WTC11 (cell line): ENCODE measurements at regions not wholly inside any gene's neighbourhood (a gene's known extent, or its start where the extent isn't known, plus 50 kb on each side); places are given as distances from the start of the nearest gene placed in this dataset.

ENCODE experiments used
- ATAC-seq: fragments of 200-7000 bp; cut with Tn5 transposase; 2 replicates; pipeline ENCODE4 v1.10.0; 2021; ENCODE audit warnings: mild to moderate bottlenecking, moderate library complexity
- CTCF ChIA-PET: fragments of 300-600 bp; sonication (Branson Sonifier 250); formaldehyde crosslinking; loops from one replicate; lab custom pipeline; 2021; ENCODE audit warnings: antibody characterized with exemption; lab: Charles Lee
- POLR2A ChIA-PET: fragments of 350-600 bp; sonication (Branson Sonifier 250); formaldehyde crosslinking; loops from one replicate; lab custom pipeline; 2021; ENCODE audit warnings: antibody characterized with exemption; lab: Charles Lee
- DNase-seq: peaks from one replicate; pipeline ENCODE4 v3.0.0; 2021; ENCODE audit warnings: low spot score
- H3K27ac Mint-ChIP-seq: 2 replicates; pipeline ENCODE4 v1.8.0; 2021; ENCODE audit warnings: mixed read lengths
- H3K27me3 Mint-ChIP-seq: 2 replicates; pipeline ENCODE4 v1.8.0; 2021; ENCODE audit warnings: low read depth, mild to moderate bottlenecking, moderate library complexity, mixed read lengths
- H3K36me3 Mint-ChIP-seq: 2 replicates; pipeline ENCODE4 v1.8.0; 2021; ENCODE audit warnings: mixed read lengths
- H3K4me1 Mint-ChIP-seq: 2 replicates; pipeline ENCODE4 v1.8.0; 2022; ENCODE audit warnings: mixed read lengths
- H3K4me3 Mint-ChIP-seq: 2 replicates; pipeline ENCODE4 v1.8.0; 2021; ENCODE audit warnings: mild to moderate bottlenecking, moderate library complexity, mixed read lengths
- H3K9me3 Mint-ChIP-seq: 2 replicates; pipeline ENCODE4 v1.8.0; 2021; ENCODE audit warnings: mixed read lengths
- ATF1 ChIP-seq: sonication (generic); formaldehyde crosslinking; IDR thresholded peaks from 2 replicates; pipeline ENCODE4 v1.8.1; 2023; ENCODE audit warnings: mild to moderate bottlenecking, moderate library complexity, missing genetic modification reagents
- JAZF1 ChIP-seq: fragments of 250-450 bp; sonication (Bioruptor Pico); IDR thresholded peaks from 2 replicates; pipeline ENCODE4 v1.9.0; 2021; ENCODE audit warnings: moderate library complexity, mild to moderate bottlenecking, inconsistent platforms
- KAT7 ChIP-seq: sonication (generic); formaldehyde crosslinking; IDR thresholded peaks from 2 replicates; pipeline ENCODE4 v1.8.1; 2023; ENCODE audit warnings: missing genetic modification reagents, mild to moderate bottlenecking, borderline replicate concordance
- TP53 ChIP-seq: sonication (generic); formaldehyde crosslinking; IDR thresholded peaks from 2 replicates; pipeline ENCODE4 v1.8.1; 2023; ENCODE audit warnings: mild to moderate bottlenecking, missing genetic modification reagents
- ZNF219 ChIP-seq: sonication (generic); formaldehyde crosslinking; IDR thresholded peaks from 2 replicates; pipeline ENCODE4 v1.8.0; 2023; ENCODE audit warnings: missing genetic modification reagents, mild to moderate bottlenecking, borderline replicate concordance
- TF ChIP-seq, protein P1 (sequence below): sonication (generic); formaldehyde crosslinking; IDR thresholded peaks from 2 replicates; pipeline ENCODE4 v1.8.1; 2022; ENCODE audit warnings: mild to moderate bottlenecking, missing genetic modification reagents, moderate library complexity, borderline replicate concordance
- TF ChIP-seq, protein P2 (sequence below): sonication (generic); formaldehyde crosslinking; IDR thresholded peaks from 2 replicates; pipeline ENCODE4 v1.8.0; 2022; ENCODE audit warnings: mild to moderate bottlenecking, missing genetic modification reagents
- TF ChIP-seq, protein P3 (sequence below): sonication (generic); formaldehyde crosslinking; IDR thresholded peaks from 2 replicates; pipeline ENCODE4 v1.8.0; 2022; ENCODE audit warnings: missing genetic modification reagents
- TF ChIP-seq, protein P4 (sequence below): sonication (generic); formaldehyde crosslinking; IDR thresholded peaks from 2 replicates; pipeline ENCODE4 v1.8.1; 2023; ENCODE audit warnings: mild to moderate bottlenecking, missing genetic modification reagents
- TF ChIP-seq, protein P5 (sequence below): fragments of 250-450 bp; sonication (Bioruptor Pico); IDR thresholded peaks from 2 replicates; pipeline ENCODE4 v1.9.0; 2021; ENCODE audit warnings: mild to moderate bottlenecking, borderline replicate concordance
- TF ChIP-seq, protein P6 (sequence below): fragments of 250-450 bp; sonication (Bioruptor Pico); IDR thresholded peaks from 2 replicates; pipeline ENCODE4 v2.1.2; 2022; ENCODE audit warnings: mild to moderate bottlenecking, moderate library complexity

DNA sequence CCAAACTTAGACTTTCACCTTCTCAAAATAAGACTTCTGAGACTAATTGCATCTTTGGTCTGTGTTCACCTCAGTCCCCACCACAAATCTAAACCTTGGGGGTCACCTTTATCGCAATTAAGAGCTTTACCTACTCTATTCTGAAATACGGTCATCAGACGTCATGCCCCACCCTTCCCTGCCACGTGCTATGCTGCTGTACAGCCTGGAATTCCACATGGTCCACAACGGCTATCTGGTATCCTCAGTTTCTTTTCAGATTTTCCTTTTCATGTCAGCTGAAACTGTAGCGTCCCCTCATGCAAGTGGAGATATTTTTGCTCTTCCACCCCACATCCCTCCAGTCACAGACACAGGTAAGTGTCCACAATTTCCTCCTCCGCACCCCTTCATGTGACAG, 511.1 kb downstream of the DIRAS2 start:
- CTCF ChIA-PET: interaction anchor here (0.6 to 1.5 kb wide), 2 partner anchors 11 to 539 kb away, joined by 3 read pairs; no protein-coding TSS in a partner anchor
- POLR2A ChIA-PET: no interaction called here
- H3K27ac Mint-ChIP-seq: no peak overlapping the region
- H3K9me3 Mint-ChIP-seq: peaks cover 8% of the 10 kb centered on the region
- H3K4me3 Mint-ChIP-seq: no peak overlapping the region
- H3K4me1 Mint-ChIP-seq: no peaks in the 10 kb centered on the region
- H3K27me3 Mint-ChIP-seq: no peaks in the 10 kb centered on the region
- TF ChIP-seq TP53 (CRISPR knock-in tag) (no peak), KAT7 (CRISPR knock-in tag) (no peak), ATF1 (CRISPR knock-in tag) (no peak), JAZF1 (CRISPR knock-in tag) (no peak), ZNF219 (CRISPR knock-in tag) (no peak)
- TF ChIP-seq, protein P1, sequence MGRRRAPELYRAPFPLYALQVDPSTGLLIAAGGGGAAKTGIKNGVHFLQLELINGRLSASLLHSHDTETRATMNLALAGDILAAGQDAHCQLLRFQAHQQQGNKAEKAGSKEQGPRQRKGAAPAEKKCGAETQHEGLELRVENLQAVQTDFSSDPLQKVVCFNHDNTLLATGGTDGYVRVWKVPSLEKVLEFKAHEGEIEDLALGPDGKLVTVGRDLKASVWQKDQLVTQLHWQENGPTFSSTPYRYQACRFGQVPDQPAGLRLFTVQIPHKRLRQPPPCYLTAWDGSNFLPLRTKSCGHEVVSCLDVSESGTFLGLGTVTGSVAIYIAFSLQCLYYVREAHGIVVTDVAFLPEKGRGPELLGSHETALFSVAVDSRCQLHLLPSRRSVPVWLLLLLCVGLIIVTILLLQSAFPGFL (CRISPR knock-in tag): no peak
- TF ChIP-seq, protein P2, sequence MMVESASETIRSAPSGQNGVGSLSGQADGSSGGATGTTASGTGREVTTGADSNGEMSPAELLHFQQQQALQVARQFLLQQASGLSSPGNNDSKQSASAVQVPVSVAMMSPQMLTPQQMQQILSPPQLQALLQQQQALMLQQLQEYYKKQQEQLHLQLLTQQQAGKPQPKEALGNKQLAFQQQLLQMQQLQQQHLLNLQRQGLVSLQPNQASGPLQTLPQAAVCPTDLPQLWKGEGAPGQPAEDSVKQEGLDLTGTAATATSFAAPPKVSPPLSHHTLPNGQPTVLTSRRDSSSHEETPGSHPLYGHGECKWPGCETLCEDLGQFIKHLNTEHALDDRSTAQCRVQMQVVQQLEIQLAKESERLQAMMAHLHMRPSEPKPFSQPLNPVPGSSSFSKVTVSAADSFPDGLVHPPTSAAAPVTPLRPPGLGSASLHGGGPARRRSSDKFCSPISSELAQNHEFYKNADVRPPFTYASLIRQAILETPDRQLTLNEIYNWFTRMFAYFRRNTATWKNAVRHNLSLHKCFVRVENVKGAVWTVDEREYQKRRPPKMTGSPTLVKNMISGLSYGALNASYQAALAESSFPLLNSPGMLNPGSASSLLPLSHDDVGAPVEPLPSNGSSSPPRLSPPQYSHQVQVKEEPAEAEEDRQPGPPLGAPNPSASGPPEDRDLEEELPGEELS (CRISPR knock-in tag): no peak
- TF ChIP-seq, protein P3, sequence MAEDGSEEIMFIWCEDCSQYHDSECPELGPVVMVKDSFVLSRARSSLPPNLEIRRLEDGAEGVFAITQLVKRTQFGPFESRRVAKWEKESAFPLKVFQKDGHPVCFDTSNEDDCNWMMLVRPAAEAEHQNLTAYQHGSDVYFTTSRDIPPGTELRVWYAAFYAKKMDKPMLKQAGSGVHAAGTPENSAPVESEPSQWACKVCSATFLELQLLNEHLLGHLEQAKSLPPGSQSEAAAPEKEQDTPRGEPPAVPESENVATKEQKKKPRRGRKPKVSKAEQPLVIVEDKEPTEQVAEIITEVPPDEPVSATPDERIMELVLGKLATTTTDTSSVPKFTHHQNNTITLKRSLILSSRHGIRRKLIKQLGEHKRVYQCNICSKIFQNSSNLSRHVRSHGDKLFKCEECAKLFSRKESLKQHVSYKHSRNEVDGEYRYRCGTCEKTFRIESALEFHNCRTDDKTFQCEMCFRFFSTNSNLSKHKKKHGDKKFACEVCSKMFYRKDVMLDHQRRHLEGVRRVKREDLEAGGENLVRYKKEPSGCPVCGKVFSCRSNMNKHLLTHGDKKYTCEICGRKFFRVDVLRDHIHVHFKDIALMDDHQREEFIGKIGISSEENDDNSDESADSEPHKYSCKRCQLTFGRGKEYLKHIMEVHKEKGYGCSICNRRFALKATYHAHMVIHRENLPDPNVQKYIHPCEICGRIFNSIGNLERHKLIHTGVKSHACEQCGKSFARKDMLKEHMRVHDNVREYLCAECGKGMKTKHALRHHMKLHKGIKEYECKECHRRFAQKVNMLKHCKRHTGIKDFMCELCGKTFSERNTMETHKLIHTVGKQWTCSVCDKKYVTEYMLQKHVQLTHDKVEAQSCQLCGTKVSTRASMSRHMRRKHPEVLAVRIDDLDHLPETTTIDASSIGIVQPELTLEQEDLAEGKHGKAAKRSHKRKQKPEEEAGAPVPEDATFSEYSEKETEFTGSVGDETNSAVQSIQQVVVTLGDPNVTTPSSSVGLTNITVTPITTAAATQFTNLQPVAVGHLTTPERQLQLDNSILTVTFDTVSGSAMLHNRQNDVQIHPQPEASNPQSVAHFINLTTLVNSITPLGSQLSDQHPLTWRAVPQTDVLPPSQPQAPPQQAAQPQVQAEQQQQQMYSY: no peak
- TF ChIP-seq, protein P4, sequence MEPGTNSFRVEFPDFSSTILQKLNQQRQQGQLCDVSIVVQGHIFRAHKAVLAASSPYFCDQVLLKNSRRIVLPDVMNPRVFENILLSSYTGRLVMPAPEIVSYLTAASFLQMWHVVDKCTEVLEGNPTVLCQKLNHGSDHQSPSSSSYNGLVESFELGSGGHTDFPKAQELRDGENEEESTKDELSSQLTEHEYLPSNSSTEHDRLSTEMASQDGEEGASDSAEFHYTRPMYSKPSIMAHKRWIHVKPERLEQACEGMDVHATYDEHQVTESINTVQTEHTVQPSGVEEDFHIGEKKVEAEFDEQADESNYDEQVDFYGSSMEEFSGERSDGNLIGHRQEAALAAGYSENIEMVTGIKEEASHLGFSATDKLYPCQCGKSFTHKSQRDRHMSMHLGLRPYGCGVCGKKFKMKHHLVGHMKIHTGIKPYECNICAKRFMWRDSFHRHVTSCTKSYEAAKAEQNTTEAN (CRISPR knock-in tag): no peak
- TF ChIP-seq, protein P5, sequence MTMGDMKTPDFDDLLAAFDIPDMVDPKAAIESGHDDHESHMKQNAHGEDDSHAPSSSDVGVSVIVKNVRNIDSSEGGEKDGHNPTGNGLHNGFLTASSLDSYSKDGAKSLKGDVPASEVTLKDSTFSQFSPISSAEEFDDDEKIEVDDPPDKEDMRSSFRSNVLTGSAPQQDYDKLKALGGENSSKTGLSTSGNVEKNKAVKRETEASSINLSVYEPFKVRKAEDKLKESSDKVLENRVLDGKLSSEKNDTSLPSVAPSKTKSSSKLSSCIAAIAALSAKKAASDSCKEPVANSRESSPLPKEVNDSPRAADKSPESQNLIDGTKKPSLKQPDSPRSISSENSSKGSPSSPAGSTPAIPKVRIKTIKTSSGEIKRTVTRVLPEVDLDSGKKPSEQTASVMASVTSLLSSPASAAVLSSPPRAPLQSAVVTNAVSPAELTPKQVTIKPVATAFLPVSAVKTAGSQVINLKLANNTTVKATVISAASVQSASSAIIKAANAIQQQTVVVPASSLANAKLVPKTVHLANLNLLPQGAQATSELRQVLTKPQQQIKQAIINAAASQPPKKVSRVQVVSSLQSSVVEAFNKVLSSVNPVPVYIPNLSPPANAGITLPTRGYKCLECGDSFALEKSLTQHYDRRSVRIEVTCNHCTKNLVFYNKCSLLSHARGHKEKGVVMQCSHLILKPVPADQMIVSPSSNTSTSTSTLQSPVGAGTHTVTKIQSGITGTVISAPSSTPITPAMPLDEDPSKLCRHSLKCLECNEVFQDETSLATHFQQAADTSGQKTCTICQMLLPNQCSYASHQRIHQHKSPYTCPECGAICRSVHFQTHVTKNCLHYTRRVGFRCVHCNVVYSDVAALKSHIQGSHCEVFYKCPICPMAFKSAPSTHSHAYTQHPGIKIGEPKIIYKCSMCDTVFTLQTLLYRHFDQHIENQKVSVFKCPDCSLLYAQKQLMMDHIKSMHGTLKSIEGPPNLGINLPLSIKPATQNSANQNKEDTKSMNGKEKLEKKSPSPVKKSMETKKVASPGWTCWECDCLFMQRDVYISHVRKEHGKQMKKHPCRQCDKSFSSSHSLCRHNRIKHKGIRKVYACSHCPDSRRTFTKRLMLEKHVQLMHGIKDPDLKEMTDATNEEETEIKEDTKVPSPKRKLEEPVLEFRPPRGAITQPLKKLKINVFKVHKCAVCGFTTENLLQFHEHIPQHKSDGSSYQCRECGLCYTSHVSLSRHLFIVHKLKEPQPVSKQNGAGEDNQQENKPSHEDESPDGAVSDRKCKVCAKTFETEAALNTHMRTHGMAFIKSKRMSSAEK (CRISPR knock-in tag): no peak
- TF ChIP-seq, protein P6, sequence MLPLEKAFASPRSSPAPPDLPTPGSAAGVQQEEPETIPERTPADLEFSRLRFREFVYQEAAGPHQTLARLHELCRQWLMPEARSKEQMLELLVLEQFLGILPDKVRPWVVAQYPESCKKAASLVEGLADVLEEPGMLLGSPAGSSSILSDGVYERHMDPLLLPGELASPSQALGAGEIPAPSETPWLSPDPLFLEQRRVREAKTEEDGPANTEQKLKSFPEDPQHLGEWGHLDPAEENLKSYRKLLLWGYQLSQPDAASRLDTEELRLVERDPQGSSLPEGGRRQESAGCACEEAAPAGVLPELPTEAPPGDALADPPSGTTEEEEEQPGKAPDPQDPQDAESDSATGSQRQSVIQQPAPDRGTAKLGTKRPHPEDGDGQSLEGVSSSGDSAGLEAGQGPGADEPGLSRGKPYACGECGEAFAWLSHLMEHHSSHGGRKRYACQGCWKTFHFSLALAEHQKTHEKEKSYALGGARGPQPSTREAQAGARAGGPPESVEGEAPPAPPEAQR: no peak
- TF ChIP-seq, all 79 proteins: peak for 0
- no peaks in the 10 kb centered on the region for H3K36me3 Mint-ChIP-seq
- DNase-seq: no peak
- no peak for ATAC-seq
